Trophoblast cell (in vitro differentiated cells and primary cell): ENCODE measurements at regions not wholly inside any gene's neighbourhood (a gene's known extent, or its start where the extent isn't known, plus 50 kb on each side); places are given as distances from the start of the nearest gene placed in this dataset.

Experiments used
- DNase-seq, 2 donors: peaks; one replicate each; pipeline ENCODE4 v3.0.0-alpha.2; 2016
- H2AFZ ChIP-seq: 2 replicates; pipeline ENCODE4 v1.6.1; 2013; ENCODE audit warnings: low read length, moderate library complexity, mild to moderate bottlenecking; ENCODE audit not compliant: insufficient read depth, poor library complexity
- H2AK5ac ChIP-seq: 2 replicates; pipeline ENCODE4 v1.6.1; 2013; ENCODE audit warnings: mild to moderate bottlenecking, low read length
- H2BK120ac ChIP-seq: 2 replicates; pipeline ENCODE4 v1.6.1; 2013; ENCODE audit warnings: low read length, mild to moderate bottlenecking, moderate library complexity; ENCODE audit not compliant: insufficient read depth, poor library complexity
- H2BK12ac ChIP-seq: 2 replicates; pipeline ENCODE4 v1.6.1; 2013; ENCODE audit warnings: mild to moderate bottlenecking, low read length, moderate library complexity
- H2BK5ac ChIP-seq: 2 replicates; pipeline ENCODE4 v1.6.1; 2013; ENCODE audit warnings: low read length, low read depth, moderate library complexity, mild to moderate bottlenecking; ENCODE audit not compliant: poor library complexity
- H3K14ac ChIP-seq: 2 replicates; pipeline ENCODE4 v1.6.1; 2013; ENCODE audit warnings: mild to moderate bottlenecking, low read length
- H3K18ac ChIP-seq: 2 replicates; pipeline ENCODE4 v1.6.1; 2013; ENCODE audit warnings: mild to moderate bottlenecking, low read length
- H3K23ac ChIP-seq: 2 replicates; pipeline ENCODE4 v1.6.1; 2013; ENCODE audit warnings: low read length
- H3K27ac ChIP-seq: 2 replicates; pipeline ENCODE4 v1.5.1; 2013; ENCODE audit warnings: low read depth, mild to moderate bottlenecking, inconsistent platforms, low read length, moderate library complexity
- H3K27me3 ChIP-seq: 2 replicates; pipeline ENCODE4 v1.6.1; 2013; ENCODE audit warnings: inconsistent platforms, mild to moderate bottlenecking, low read length, moderate library complexity; ENCODE audit not compliant: insufficient read depth
- H3K36me3 ChIP-seq, 2 experiments: 1 replicate in 1 of 2; 2 replicates in 1 of 2; pipeline ENCODE4 v1.6.1; 2013; ENCODE audit warnings: low read length in 2 of 2, mild to moderate bottlenecking in 2 of 2, moderate library complexity in 1 of 2; ENCODE audit not compliant: insufficient read depth in 2 of 2, control insufficient read depth in 1 of 2
- H3K4ac ChIP-seq: 2 replicates; pipeline ENCODE4 v1.6.1; 2013; ENCODE audit warnings: low read depth, mild to moderate bottlenecking, low read length, moderate library complexity
- H3K4me1 ChIP-seq, 2 experiments: 1 replicate in 1 of 2; 2 replicates in 1 of 2; pipeline ENCODE4 v1.6.1; 2013; ENCODE audit warnings: low read length in 2 of 2, mild to moderate bottlenecking in 2 of 2, moderate library complexity in 1 of 2; ENCODE audit not compliant: insufficient read depth in 2 of 2, control insufficient read depth in 1 of 2
- H3K4me2 ChIP-seq: 2 replicates; pipeline ENCODE4 v1.6.1; 2013; ENCODE audit warnings: inconsistent platforms, mild to moderate bottlenecking, low read length, moderate library complexity
- H3K4me3 ChIP-seq: 2 replicates; pipeline ENCODE4 v1.5.1; 2013; ENCODE audit warnings: mild to moderate bottlenecking, low read depth, low read length, inconsistent platforms
- H3K79me1 ChIP-seq: one replicate; pipeline ENCODE4 v1.6.1; 2013; ENCODE audit warnings: low read length
- H3K79me2 ChIP-seq: 2 replicates; pipeline ENCODE4 v1.6.1; 2013; ENCODE audit warnings: low read length, mild to moderate bottlenecking; ENCODE audit not compliant: control insufficient read depth, insufficient read depth, poor library complexity
- H3K9ac ChIP-seq: 2 replicates; pipeline ENCODE4 v1.6.1; 2013; ENCODE audit warnings: mild to moderate bottlenecking, low read length
- H3K9me3 ChIP-seq: 2 replicates; pipeline ENCODE4 v1.6.1; 2013; ENCODE audit warnings: low read depth, mild to moderate bottlenecking, control low read depth, inconsistent platforms, low read length; ENCODE audit not compliant: insufficient read depth
- H4K12ac ChIP-seq: 2 replicates; pipeline ENCODE4 v1.6.1; 2013; ENCODE audit warnings: low read depth, mild to moderate bottlenecking, low read length, moderate library complexity
- H4K8ac ChIP-seq: 2 replicates; pipeline ENCODE4 v1.6.1; 2013; ENCODE audit warnings: low read depth, mild to moderate bottlenecking, low read length, moderate library complexity
- H4K91ac ChIP-seq: one replicate; pipeline ENCODE4 v1.6.1; 2013; ENCODE audit warnings: low read depth, mild to moderate bottlenecking, low read length, moderate library complexity
- WGBS: extraction: QIAGEN DNeasy Blood & Tissue Kit; methylation state at CpG from one replicate; pipeline ENCODE4 v1.1.7; 2013; ENCODE audit warnings: missing lambda C conversion rate; ENCODE audit not compliant: insufficient read length, insufficient coverage; ENCODE audit errors: extremely low coverage; 5-methylcytosine and 5-hydroxymethylcytosine counted together

DNA sequence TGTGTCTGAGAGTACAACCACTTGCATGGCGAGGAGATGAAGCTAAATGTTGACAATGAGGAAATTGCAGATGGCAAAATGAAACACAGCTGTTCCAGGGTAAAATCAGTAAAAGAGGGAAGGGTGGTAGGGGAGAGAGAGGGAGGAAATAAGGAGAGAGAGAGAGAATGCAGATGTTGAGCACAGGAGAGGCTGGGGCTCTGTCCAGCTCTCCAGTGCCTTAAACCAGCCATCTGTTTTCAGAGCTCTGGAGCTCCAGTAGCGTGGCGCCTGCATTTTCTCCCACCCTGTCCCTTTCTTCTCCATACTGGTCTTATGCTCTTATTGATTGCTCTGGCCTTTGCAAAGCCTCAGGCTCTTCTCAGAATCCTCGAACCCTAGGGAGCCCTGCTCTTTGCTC, 52.7 kb upstream of the BOD1L2 start:
- DNase-seq: no peak
- H3K9me3 ChIP-seq: no peaks in the 10 kb centered on the region
- no peaks in the 10 kb centered on the region for H3K79me1 ChIP-seq
- no peaks in the 10 kb centered on the region for H3K27me3 ChIP-seq
- no peak overlapping the region for H3K18ac ChIP-seq
- H2BK120ac ChIP-seq: no peak overlapping the region
- no peak overlapping the region for H2BK12ac ChIP-seq
- H2AK5ac ChIP-seq: no peak overlapping the region
- no peak overlapping the region for H3K4me2 ChIP-seq
- no peak overlapping the region for H3K4me3 ChIP-seq
- no peak overlapping the region for H4K8ac ChIP-seq
- H3K14ac ChIP-seq: no peak overlapping the region
- H4K91ac ChIP-seq: no peak overlapping the region
- no peak overlapping the region for H3K23ac ChIP-seq
- no peaks in the 10 kb centered on the region for H3K79me2 ChIP-seq
- no peak overlapping the region for H4K12ac ChIP-seq
- no peak overlapping the region for H3K9ac ChIP-seq
- no peak overlapping the region for H2BK5ac ChIP-seq
- WGBS: no CpG with 5 or more reads among the region's 4 CpGs
- no peak overlapping the region for H3K4ac ChIP-seq
- no peaks in the 10 kb centered on the region for H3K36me3 ChIP-seq
- H3K4me1 ChIP-seq: no peaks in the 10 kb centered on the region
- H3K27ac ChIP-seq: no peak overlapping the region
- no peak overlapping the region for H2AFZ ChIP-seq

DNA sequence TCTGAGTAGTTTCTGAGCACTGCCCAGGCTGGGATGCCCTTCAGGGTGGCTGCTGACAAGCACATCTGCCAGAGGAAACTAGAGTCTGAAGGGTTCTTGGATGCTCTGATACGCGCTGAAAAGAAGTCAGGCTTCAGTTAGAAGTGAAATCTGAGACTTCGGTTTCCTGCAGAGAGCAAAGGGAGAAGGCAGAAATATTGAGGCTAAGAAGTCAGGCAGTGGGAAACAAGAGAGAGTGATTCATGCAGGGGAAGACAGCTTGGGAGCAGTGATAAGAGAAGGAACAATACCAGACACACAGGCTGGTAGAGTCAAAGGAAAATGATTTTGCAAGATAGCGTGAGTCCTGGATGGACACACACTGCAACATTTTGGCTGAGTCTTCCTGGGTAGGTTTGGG, 51.0 kb upstream of the BOD1L2 start:
- Histone ChIP-seq H3K9ac (no peak overlapping the region), H4K91ac (no peak overlapping the region), H2BK120ac (no peak overlapping the region), H3K9me3 (no peaks in the 10 kb centered on the region), H4K12ac (no peak overlapping the region), H2AK5ac (no peak overlapping the region), H3K18ac (no peak overlapping the region), H3K79me2 (no peaks in the 10 kb centered on the region), H3K36me3 (no peaks in the 10 kb centered on the region), H3K23ac (no peak overlapping the region), H3K4me3 (no peak overlapping the region), H2BK5ac (no peak overlapping the region), H3K27me3 (no peaks in the 10 kb centered on the region), H3K4me2 (no peak overlapping the region), H3K4ac (no peak overlapping the region), H3K79me1 (no peaks in the 10 kb centered on the region), H3K4me1 (no peaks in the 10 kb centered on the region), H2AFZ (no peak overlapping the region), H4K8ac (no peak overlapping the region), H2BK12ac (no peak overlapping the region), H3K27ac (no peak overlapping the region), H3K14ac (no peak overlapping the region)
- WGBS: no CpG with 5 or more reads among the region's 4 CpGs
- DNase-seq: no peak
